ENCODE measurements at regions not wholly inside any gene's neighbourhood (a gene's known extent, or its start where the extent isn't known, plus 50 kb on each side); places are given as distances from the start of the nearest gene placed in this dataset.

DNA sequence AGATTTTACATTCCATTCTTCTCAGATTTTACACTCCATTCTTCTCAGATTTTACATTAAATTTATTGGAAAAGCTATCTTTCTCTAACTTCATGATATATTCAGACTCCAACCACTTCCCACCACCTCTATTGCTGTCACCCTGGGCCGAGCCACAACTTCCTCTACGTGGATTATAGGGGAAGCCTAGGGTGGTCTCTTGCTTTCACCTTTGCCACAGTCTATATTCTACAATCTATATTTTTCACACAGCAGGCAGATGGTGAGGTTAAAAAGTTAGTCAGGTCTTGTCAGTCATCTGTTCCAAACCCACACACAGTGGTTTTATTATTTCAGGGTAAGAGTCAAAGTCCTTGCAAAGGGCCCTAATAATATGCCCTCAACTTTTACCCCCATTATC lies 370.8 kb upstream of the SUCLG2 start:
- H3K4me2 ChIP-seq, result no peak overlapping the region
- POLR2A ChIA-PET, result no interaction called here

More for the DNA sequence above, 370.8 kb upstream of the SUCLG2 start:
- Histone ChIP-seq H3K9me2 (no peaks in the 10 kb centered on the region), H3K36me3 (replicated peaks in 1 of 2; ENCODE audit: control insufficient read depth in 1 of 2, insufficient read depth in 2 of 2, low read length in 1 of 2) (no peaks in the 10 kb centered on the region), H3K4me1 (ENCODE audit: control insufficient read depth in 1 of 2, insufficient read depth in 2 of 2, low read depth in 1 of 2, low read length in 1 of 2) (no peaks in the 10 kb centered on the region), H3K9me3 (no peaks in the 10 kb centered on the region), H3F3A (replicated peaks; ENCODE audit: insufficient read depth) (no peaks in the 10 kb centered on the region), H4K20me1 (ENCODE audit: insufficient read depth) (no peaks in the 10 kb centered on the region), H3K27me3 (ENCODE audit: insufficient read depth) (no peaks in the 10 kb centered on the region), H3K4me3 (ENCODE audit: low read depth in 2 of 2, low read length in 1 of 2) (no peak overlapping the region), H3K27ac (ENCODE audit: low read depth in 2 of 2, low read length in 1 of 2) (no peak overlapping the region), H2AFZ (ENCODE audit: low read depth) (no peak overlapping the region), H3K9ac (no peak overlapping the region), H3K79me2 (ENCODE audit: insufficient read depth) (no peaks in the 10 kb centered on the region)
- TF ChIP-seq TCF12 (IDR thresholded peaks at IDR 0.05) (no peak), SMC3 (IDR thresholded peaks at IDR 0.05; ENCODE audit: low read depth, low read length) (no peak), FOXJ3 (CRISPR knock-in tag; IDR thresholded peaks at IDR 0.05) (no peak), RFX5 (IDR thresholded peaks at IDR 0.05; ENCODE audit: low read length) (no peak), RAD21 (IDR thresholded peaks at IDR 0.05; ENCODE audit: low read length) (no peak), SIN3A (IDR thresholded peaks at IDR 0.05; ENCODE audit: borderline replicate concordance, low read depth, low read length) (no peak), CHD2 (IDR thresholded peaks at IDR 0.05; ENCODE audit: low read length, partially characterized antibody) (no peak), TEAD4 (IDR thresholded peaks at IDR 0.05; ENCODE audit: borderline replicate concordance, insufficient read depth) (no peak), YY1 (IDR thresholded peaks at IDR 0.05; ENCODE audit: low read depth) (no peak), PBX3 (IDR thresholded peaks at IDR 0.05) (no peak), POLR2AphosphoS5 (IDR thresholded peaks at IDR 0.05; ENCODE audit: low read depth, low read length) (no peak), RCOR1 (IDR thresholded peaks at IDR 0.05; ENCODE audit: low read length) (no peak)
- TF ChIP-seq, protein P1, sequence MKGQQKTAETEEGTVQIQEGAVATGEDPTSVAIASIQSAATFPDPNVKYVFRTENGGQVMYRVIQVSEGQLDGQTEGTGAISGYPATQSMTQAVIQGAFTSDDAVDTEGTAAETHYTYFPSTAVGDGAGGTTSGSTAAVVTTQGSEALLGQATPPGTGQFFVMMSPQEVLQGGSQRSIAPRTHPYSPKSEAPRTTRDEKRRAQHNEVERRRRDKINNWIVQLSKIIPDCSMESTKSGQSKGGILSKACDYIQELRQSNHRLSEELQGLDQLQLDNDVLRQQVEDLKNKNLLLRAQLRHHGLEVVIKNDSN (IDR thresholded peaks at IDR 0.05; ENCODE audit: borderline replicate concordance, low read depth), result no peak
- TF ChIP-seq, protein P2, sequence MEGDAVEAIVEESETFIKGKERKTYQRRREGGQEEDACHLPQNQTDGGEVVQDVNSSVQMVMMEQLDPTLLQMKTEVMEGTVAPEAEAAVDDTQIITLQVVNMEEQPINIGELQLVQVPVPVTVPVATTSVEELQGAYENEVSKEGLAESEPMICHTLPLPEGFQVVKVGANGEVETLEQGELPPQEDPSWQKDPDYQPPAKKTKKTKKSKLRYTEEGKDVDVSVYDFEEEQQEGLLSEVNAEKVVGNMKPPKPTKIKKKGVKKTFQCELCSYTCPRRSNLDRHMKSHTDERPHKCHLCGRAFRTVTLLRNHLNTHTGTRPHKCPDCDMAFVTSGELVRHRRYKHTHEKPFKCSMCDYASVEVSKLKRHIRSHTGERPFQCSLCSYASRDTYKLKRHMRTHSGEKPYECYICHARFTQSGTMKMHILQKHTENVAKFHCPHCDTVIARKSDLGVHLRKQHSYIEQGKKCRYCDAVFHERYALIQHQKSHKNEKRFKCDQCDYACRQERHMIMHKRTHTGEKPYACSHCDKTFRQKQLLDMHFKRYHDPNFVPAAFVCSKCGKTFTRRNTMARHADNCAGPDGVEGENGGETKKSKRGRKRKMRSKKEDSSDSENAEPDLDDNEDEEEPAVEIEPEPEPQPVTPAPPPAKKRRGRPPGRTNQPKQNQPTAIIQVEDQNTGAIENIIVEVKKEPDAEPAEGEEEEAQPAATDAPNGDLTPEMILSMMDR (IDR thresholded peaks at IDR 0.05), result no peak
- TF ChIP-seq, protein P3, sequence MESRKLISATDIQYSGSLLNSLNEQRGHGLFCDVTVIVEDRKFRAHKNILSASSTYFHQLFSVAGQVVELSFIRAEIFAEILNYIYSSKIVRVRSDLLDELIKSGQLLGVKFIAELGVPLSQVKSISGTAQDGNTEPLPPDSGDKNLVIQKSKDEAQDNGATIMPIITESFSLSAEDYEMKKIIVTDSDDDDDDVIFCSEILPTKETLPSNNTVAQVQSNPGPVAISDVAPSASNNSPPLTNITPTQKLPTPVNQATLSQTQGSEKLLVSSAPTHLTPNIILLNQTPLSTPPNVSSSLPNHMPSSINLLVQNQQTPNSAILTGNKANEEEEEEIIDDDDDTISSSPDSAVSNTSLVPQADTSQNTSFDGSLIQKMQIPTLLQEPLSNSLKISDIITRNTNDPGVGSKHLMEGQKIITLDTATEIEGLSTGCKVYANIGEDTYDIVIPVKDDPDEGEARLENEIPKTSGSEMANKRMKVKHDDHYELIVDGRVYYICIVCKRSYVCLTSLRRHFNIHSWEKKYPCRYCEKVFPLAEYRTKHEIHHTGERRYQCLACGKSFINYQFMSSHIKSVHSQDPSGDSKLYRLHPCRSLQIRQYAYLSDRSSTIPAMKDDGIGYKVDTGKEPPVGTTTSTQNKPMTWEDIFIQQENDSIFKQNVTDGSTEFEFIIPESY (IDR thresholded peaks at IDR 0.05; ENCODE audit: borderline replicate concordance, low read depth), result no peak
- CTCF ChIA-PET, result no interaction called here
- 13% methylated on average over 2 of the region's 2 CpGs for WGBS (ENCODE audit: low lambda C conversion rate)
- no peak for DNase-seq
